ENCODE measurements at regions not wholly inside any gene's neighbourhood (a gene's known extent, or its start where the extent isn't known, plus 50 kb on each side); places are given as distances from the start of the nearest gene placed in this dataset.

DNA sequence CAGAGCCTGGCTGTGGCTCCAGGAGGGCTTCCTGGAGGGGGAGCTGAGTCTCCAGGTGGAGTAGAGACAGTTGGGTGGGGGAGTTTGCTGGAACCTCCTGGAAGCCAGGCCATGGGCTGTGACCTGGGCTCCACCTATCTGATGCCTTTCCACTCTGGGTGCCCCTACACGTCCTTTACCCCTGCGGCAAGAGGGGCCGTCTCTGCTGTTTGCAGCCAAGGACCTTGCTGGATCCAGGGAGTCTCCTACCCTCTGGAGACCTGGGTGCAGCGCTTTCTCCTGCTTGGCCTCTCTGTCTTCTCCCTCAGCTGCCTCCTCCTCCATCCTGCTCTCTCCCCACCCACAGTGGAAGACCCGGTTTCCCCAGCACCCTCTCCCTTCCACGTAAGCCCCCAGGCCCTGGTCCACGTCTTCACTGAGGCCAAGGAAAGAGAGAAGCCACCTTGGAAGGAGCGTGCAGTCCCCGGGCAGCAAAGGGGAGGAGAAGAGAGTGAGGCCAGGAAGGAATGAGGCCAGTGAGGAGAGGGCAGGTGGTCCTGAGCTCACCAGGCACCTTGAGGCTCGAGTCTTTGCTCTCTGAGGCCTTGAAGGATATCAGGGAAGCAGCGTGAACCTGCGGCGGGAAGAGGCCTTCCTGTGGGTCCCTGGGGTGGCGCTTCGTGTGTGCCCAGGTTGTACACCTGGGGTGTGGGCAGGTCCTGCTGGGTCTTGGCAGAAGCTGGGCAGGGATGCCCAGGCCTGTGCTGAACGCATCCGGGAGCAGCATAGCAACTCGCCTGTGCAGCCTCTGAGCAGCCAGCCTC is 294.3 kb upstream of the RTL1 start:
- DNase-seq (ENCODE audit: low spot score), result no peak
- in situ Hi-C loops (cut with MboI; ENCODE audit: low pct_unique_long_range_greater_than_20kb, low sequenced_read_pairs, unreplicated experiment), result no loop called here
- TF ChIP-seq, protein P1, sequence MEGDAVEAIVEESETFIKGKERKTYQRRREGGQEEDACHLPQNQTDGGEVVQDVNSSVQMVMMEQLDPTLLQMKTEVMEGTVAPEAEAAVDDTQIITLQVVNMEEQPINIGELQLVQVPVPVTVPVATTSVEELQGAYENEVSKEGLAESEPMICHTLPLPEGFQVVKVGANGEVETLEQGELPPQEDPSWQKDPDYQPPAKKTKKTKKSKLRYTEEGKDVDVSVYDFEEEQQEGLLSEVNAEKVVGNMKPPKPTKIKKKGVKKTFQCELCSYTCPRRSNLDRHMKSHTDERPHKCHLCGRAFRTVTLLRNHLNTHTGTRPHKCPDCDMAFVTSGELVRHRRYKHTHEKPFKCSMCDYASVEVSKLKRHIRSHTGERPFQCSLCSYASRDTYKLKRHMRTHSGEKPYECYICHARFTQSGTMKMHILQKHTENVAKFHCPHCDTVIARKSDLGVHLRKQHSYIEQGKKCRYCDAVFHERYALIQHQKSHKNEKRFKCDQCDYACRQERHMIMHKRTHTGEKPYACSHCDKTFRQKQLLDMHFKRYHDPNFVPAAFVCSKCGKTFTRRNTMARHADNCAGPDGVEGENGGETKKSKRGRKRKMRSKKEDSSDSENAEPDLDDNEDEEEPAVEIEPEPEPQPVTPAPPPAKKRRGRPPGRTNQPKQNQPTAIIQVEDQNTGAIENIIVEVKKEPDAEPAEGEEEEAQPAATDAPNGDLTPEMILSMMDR (IDR thresholded peaks at IDR 0.05; ENCODE audit: extremely low read depth, insufficient read depth, missing control alignments), result no peak

DNA sequence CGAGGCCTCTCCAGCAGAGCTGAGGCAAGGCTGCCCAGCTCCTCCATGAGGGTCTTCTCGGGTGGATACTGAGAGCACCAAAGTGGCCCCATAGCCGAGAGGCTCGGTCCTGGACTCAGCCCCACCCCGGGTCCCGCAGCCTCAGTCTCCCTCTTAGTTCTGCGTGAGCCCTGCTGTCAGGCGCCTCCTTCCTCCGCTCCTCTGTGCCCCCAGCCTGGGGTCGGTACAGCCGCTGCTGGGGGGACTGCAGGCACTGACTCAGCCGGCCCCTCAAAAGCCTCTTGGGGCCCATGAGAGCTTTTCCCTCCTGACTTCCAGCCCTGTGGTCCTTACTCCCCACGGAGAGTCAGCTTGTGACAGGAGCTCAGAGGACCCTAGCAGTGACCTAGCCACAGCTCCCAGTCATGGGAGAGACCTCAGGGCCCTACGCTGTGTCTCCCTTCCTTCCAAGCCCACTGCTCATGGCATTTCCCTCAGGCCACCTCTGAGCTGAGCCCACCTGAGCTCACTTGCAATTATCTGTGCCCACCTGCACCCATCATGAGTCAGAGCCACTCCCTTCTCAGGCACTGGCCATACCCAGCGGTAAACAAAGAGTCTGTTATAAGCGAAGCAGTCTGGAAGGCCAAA is 295.0 kb upstream of the RTL1 start:
- in situ Hi-C loops (cut with MboI; ENCODE audit: low pct_unique_long_range_greater_than_20kb, low sequenced_read_pairs, unreplicated experiment), result no loop called here
- TF ChIP-seq, protein P1 (IDR thresholded peaks at IDR 0.05; ENCODE audit: extremely low read depth, insufficient read depth, missing control alignments), result no peak
- DNase-seq (ENCODE audit: low spot score), result no peak

DNA sequence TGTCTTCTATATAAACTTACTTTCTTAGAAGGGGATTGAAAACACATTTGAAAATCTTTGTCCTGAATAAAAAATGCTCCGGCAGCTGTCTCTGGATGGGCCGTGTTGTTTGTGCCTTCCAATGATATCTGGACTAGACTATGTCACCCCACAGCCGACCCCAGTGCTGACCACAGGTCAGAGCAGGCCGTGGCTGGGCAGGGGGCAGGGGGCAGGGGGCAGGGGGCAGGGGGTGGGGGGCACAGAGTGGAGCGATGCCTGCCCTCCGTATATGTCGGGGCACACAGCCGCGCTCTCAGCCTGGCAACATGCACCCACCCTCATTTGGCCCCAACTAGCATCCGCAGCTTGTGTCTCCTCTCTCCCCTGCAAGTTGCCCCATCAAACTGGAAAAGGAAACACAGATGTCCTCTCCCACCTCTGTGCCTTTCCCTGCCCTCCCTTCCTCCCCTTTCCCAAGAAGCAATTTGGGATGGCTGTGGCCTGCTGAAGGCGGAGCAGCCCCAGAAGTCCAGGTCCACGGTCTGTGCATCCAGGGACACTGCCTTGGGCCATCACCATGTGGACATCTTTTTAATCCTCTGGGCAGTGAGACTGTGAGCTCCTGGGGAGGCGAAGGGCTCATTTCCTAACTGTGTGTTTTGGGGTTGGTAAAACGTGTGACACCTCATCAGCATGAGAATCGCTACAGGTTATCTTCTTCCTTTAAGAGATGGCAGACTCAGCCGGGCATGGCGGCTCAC is 295.7 kb upstream of the RTL1 start:
- DNase-seq (ENCODE audit: low spot score), result no peak
- in situ Hi-C loops (cut with MboI; ENCODE audit: low pct_unique_long_range_greater_than_20kb, low sequenced_read_pairs, unreplicated experiment), result no loop called here
- TF ChIP-seq, protein P1 (IDR thresholded peaks at IDR 0.05; ENCODE audit: extremely low read depth, insufficient read depth, missing control alignments), result no peak

DNA sequence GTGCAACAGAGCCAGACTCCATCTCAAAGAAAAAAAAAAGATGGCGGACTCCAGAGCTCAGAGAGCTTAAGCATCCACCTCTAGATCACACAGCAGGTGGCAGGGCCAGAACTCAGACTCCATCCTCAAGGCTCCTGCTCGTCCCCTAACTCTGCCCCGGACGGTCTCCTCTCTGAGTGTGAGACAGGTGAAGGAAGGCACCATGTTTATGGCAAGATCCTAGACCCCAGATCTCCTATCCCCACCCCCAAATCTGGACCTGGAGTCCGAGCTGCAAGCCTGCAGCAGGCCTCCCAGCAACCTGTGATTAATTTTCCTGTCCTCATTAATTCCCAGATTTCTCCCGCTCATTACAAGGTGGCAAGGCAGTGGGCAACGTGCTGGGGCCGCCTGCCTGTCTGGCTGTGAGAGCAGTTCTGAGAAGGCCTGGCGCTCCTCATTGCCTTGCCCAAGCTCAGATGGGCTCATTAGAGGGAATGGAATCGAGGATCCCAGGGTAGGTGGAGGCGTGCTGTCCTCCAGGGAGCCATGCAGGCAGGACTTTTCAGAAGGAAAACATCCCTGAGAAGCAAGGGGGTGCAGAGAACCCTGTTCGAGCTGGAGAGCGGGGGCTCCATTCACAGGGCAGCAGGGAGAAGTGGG is 296.6 kb upstream of the RTL1 start:
- no peak for DNase-seq (ENCODE audit: low spot score)
- in situ Hi-C loops (cut with MboI; ENCODE audit: low pct_unique_long_range_greater_than_20kb, low sequenced_read_pairs, unreplicated experiment), result no loop called here
- TF ChIP-seq, protein P1 (IDR thresholded peaks at IDR 0.05; ENCODE audit: extremely low read depth, insufficient read depth, missing control alignments), result no peak

DNA sequence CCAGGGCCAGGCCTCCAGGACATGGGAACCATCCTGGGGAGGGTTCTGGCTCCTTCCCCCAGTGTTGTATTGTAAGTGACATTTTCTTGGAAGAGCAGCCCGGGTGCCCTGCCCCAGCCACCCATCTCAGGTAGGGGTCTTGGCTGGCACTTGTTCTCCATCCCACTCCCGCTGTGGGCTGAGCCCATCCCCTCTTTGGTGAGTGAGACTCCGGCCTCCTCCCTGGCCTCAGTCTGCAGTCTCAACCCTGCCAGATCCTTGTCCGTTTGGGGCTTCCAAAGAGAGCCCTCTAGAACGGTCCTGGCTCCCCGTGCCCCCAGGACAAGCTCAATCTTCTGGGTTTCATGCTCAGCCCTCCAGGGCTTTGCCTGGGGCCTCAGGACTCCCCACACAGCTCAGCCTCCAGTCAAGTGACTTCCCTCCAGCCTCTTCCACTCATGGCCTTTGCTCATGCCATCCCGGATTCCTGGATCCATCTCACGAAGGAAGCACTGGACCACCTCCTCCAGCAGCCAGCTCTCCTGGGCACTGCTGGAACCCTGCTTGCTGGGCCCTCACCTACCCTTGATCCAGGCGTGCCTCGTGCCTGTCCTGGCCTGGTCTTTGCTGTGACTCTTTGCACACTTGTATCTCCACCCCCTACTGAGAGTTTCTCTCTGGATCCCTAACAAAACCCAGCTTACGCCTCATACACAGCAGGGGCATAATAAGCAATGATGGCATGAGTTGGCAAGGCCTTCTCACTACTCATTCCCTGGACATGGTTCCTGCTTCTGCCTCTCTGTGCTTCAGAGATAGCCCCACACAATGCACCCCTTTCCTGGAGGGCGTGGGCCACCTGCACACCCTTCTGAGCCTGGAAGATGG is 297.4 kb upstream of the RTL1 start:
- DNase-seq (ENCODE audit: low spot score), result no peak
- in situ Hi-C loops (cut with MboI; ENCODE audit: low pct_unique_long_range_greater_than_20kb, low sequenced_read_pairs, unreplicated experiment), result no loop called here
- TF ChIP-seq, protein P1 (IDR thresholded peaks at IDR 0.05; ENCODE audit: extremely low read depth, insufficient read depth, missing control alignments), result no peak
